ENCODE measurements at regions not wholly inside any gene's neighbourhood (a gene's known extent, or its start where the extent isn't known, plus 50 kb on each side); places are given as distances from the start of the nearest gene placed in this dataset.
"Not testable (repeated sequence)": the region's sequence is repeated elsewhere in the genome, so short reads cannot be mapped to it uniquely, and the experiment has no call there.

DNA sequence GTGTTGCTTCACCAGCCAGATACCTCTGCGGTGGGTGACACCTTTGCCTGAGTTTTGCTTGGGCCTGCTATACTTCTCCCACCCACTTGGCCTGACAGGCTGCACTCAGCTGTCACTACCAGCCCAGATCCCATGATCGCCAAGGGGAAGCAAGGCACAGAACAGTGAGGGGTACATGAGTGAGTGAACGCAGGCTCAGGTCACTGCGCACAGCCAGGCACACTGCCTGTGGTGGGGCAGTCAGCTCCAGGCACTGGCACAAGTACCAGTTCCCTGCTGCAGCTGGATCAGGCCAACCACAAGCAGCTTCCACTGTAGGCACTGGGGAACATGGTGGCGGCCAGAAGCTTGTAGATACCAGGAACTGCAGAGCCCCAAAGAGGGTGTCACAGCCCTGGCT lies 441.9 kb upstream of the GRM3 start:
- DNase-seq (ENCODE audit: low spot score) = no peak

DNA sequence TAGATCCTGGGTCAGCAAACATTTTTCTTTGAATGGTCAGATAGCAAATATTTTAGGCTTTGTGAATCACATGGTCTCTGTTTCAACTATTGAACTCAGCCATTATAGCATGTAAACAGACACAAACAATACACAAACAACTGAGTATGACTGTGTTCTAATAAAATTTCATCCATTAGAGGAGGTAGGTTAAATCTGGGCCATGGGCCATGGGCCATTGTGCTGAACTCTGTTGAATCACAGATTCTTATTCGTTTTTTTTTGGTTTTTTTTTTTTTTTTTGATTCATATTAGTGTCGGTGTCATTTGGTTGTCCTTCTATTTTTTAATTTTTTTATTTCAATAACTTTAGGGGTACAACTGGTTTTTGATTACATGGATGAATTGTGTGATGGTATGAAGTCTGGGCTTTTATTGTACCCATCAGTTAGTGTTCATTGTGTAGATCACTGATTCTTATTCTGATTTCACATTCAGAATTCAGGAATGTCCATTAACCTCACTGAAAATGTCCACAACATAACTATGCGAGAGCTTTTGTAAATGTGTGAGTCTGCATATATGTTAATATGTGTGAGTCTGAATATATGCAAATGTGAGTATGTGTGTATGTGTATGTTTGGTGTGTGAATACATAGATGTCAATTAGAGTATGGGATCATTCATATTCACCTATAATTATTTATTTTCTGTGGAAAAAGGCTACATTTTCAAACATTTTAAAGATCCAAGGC lies 443.7 kb upstream of the GRM3 start:
- DNase-seq (ENCODE audit: low spot score) = peak; percentile 13

GRCh38 chr7:86190351-86190750 lies 453.4 kb upstream of the GRM3 start:
- no peak for DNase-seq (ENCODE audit: low spot score)

- no peak for DNase-seq (ENCODE audit: low spot score)
These were observed 462.2 kb upstream of the GRM3 start for GRCh38 chr7:86181474-86181873.

DNA sequence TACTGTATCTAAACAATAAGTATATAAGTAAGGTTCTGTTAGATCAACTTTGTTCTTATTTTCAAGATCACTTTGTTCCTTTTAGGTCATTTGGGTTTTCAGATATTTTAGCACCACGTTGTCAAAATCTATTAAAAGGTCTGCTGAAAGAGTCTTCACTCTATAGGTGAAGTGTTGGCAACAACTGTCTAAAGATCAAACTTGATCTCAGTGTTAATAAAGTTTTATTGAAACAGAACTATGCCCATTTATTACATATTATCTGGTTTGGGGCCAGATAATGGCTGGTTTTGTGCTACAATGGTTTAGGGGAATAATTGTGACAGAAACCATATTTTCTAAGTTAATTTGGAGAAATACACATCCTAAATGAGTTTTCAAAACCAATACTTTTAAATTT lies 478.9 kb upstream of the GRM3 start:
- DNase-seq (ENCODE audit: low spot score) = no peak

GRCh38 chr7:86158111-86158510 lies 485.6 kb upstream of the GRM3 start:
- no peak for DNase-seq (ENCODE audit: low spot score)

DNA sequence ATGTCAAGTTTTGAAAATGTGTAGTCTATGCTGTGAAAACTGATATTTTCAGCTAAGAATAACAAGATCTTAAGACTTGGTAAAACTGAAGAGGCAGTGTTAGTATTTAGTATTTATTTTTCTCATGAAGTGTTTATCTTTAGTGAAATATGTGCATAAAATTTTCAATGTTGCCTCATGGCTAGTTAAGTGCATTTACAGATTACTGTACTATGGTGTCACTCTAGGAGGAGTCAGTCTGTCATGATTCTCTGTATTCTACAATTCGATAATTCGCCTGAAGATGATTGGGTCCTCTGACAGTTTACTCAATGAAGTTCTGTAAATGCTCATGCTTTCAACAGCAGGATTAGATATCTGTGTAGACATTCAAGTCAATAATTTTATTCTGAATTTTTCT lies 488.1 kb upstream of the GRM3 start:
- DNase-seq (ENCODE audit: low spot score) = no peak

GRCh38 chr7:86152926-86153325 lies 490.8 kb upstream of the GRM3 start:
- no peak for DNase-seq (ENCODE audit: low spot score)

DNA sequence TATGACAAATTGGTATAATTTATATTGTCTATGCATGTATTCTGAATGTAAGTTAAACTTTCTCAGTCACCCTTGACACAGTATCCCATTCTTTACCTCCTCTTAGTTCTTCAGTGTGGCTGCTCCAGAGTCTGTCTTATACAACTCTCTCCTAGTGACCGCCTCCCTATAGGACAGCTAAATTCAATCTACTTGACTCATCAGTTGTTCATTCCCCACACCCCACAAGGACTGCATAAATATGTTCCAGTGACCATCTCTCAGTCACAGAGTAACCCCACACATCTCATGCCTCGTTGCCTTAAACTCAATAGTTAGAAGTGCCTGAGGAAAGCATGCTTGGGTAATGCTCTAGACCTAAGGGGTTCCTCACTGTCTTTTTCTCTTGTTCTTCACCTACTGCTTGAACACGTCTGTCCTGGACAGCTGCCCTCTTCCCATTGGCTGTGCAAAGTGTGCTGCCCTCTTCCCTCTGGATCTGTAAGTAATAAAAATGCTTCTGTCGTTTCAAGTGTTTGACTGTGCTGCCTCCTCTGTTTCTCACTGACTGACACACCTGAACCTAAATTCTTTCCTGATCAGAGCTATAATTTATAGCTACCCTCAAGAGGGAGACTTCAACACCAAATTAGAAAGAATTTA lies 494.6 kb upstream of the GRM3 start:
- no peak for DNase-seq (ENCODE audit: low spot score)

- no peak for DNase-seq (ENCODE audit: low spot score)
These were observed 495.2 kb upstream of the GRM3 start for GRCh38 chr7:86148501-86148900.

DNA sequence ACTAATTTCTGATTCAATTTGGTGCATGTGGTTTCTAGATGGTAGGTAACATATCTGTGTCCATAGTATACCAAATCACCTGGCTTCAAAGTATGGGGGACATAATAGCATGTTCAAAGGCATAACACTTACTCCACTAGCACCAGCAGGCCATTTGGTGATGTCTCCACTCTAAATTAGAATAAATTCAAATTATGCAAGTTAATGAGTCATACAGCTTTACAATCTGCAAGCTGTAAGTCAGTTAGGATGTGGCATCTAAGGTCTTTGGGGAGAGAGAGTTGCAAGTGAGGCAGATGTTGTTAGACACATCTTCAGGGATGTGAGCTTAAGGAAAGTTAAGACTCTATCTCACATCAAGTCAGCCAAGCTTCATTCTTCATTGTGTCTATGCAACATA lies 506.4 kb upstream of the GRM3 start:
- DNase-seq (ENCODE audit: low spot score) = no peak

DNA sequence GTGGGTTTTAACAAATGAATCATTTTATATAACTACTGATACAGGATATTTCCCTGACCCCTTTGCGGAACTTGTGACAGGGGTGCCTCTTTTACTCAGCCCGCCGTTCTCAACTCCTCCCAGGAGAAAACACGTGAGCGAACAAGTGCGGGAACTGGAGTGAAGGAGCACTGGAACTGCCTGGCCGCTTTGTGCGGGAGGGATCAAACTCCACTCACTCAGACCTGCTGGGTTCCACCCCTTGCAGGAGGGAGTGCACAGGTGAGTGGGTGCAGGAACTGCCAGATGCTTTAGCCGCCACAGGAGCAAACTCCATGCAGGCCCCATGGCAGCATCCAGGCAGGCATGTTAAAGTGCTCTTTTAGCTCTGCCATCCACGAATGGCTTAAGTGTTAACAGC lies 513.4 kb upstream of the GRM3 start:
- DNase-seq (ENCODE audit: low spot score) = no peak

DNA sequence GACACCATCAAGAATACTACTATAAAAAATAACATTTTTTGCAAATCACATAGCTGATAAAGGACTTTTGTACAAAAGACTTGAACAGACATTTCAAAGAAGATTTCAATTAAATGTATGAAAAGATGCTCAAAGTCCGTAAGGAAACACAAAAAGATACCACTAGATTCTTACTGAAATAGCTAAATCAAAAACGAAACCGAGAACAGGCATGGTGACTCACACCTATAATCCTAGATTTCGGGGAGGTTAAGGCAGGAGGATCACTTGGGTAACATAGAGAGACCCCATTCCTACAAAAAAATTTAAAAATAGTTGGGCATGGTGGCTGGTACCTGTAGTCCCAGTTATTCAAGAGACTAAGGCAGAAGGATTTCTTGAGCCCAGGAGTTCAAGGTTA lies 520.2 kb upstream of the GRM3 start:
- no peak for DNase-seq (ENCODE audit: low spot score)

DNA sequence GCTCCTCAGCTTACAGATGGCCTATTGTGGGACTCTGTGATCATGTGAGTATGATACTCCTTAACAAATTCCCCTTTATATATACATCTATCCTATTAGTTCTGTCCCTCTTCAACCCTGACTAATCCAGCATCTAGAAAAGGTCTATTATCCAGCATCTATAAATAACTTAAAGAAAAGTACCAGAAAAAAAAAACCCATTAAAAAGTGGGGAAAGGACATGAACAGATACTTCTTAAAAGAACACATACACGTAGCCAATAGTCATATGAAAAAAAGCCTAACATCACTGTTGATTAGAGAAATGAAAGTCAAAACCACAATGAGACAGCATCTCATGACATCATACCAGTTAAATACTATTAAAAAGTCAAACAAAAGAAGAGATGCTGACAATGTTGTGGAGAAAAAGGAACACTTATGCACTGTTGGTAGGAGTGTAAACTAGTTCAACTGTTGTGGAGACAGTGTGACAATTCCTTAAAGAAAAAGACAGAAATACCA lies 549.5 kb upstream of the GRM3 start:
- peak; percentile 22 for DNase-seq (ENCODE audit: low spot score)

DNA sequence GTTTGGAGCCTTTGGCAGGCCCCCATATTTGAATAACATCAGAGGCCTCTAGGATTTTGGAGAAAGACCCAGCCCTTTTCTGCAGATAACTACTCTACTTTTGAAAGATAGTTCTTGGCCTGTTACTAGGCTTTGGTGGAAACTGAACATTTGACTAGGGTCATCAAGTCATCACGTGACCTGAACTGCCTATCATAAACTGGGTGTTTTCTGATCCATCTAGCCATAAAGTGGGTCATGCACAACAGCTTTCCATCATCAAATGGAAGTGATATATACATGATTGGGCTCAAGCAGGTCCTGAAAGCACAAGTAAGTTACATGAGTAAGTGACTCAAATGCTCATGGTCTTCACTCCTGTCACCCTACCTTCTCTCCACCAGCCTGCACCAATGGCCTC lies 552.3 kb upstream of the GRM3 start:
- DNase-seq (ENCODE audit: low spot score) = no peak

DNA sequence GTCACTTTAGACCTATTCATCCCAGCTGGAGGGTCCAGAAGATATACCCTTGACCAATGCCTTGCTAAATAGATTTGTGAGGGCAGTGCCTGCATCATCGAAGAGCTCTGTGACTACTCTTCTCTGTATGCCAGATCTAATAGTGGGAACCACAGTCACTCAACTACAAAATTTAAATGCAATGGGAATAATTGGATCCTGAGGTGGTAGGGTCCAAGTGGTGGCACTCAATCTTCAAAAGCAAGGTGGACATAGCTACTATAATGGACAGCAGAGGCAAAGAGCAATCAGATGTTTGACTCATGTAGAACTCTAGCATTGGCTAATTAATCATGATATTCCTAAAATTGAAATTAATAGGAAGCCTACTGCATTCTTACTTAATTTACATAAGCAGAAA lies 554.3 kb upstream of the GRM3 start:
- DNase-seq (ENCODE audit: low spot score) = no peak

GRCh38 chr7:86064572-86064971 lies 579.1 kb upstream of the GRM3 start:
- not testable (repeated sequence) for DNase-seq (ENCODE audit: low spot score)

- no peak for DNase-seq (ENCODE audit: low spot score)
These were observed 585.1 kb upstream of the GRM3 start for GRCh38 chr7:86058649-86059048.

DNA sequence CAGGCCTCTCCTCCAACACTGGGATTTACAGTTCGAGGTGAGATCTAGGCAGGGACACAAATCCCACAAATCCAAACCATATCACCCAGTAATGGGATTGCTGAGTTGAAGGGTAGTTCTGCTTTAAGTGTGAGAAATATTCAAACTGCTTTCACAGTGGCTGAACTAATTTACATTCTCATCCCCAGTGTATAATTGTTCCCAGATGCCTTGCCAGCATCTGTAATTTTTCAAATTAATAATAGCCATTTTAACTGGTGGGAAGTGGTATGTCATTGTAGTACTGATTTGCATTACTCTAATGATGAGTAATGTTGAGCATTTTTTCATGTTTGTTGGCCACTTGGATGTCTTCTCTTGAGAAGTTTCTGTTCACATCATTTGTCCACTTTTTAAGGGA lies 592.8 kb upstream of the GRM3 start:
- DNase-seq (ENCODE audit: low spot score) = no peak

GRCh38 chr7:86049910-86050309 lies 593.8 kb upstream of the GRM3 start:
- DNase-seq (ENCODE audit: low spot score) = no peak

DNA sequence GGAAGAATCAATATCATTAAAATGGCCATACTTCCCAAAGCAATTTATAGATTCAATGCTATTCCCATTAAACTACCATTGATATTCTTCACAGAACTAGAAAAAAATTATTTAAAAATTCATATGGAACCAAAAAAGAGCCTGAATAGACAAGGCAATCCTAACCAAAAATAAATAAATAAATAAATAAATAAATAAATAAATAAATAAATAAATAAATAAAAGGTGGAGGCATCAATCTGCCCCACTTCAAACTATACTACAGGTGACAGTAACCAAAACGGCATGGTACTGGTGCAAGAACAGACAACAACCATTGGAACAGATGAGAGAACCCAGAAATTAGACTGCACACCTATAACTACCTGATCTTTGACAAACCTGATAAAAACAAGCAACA lies 598.5 kb upstream of the GRM3 start:
- DNase-seq (ENCODE audit: low spot score) = not testable (repeated sequence)

- DNase-seq (ENCODE audit: low spot score) = no peak
These were observed 617.9 kb upstream of the GRM3 start for GRCh38 chr7:86025807-86026206.

DNA sequence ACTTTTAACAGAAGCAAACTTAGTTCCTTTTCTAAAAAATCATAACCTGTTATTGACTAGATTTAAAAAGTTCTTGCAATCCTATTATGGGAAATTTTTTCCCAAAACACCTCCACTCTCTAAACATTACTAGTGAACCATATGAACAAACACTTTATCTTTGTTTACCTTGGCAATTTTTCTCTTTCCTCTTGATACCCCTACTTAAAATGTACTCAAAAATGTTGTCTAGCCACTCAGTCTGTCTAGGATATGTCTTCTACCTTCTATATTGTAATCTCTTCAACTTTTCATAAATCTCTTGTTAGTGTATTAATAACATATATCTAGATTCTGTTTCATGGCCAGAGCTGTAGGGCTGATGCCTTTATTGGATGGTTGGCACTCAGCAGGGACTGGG lies 630.0 kb upstream of the GRM3 start:
- DNase-seq (ENCODE audit: low spot score) = no peak

DNA sequence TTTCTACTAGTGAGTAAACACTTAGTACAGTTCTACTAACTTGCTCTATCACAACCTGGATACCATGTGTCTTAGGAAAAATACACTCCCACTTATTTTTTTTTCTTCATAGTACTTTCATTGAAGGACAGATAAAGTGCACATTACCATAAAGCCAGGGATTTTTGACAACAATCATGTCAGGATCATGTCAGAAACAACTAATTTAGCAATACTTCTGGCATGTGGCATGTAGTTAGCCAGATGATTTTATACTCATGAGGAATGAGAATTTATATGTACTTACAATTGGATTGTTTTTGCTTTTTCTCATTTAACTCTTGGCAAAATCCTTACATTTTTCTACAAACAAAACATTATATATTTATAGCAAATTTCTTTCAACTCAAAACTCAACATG lies 630.7 kb upstream of the GRM3 start:
- no peak for DNase-seq (ENCODE audit: low spot score)
